ENCODE measurements at regions not wholly inside any gene's neighbourhood (a gene's known extent, or its start where the extent isn't known, plus 50 kb on each side); places are given as distances from the start of the nearest gene placed in this dataset.

DNA sequence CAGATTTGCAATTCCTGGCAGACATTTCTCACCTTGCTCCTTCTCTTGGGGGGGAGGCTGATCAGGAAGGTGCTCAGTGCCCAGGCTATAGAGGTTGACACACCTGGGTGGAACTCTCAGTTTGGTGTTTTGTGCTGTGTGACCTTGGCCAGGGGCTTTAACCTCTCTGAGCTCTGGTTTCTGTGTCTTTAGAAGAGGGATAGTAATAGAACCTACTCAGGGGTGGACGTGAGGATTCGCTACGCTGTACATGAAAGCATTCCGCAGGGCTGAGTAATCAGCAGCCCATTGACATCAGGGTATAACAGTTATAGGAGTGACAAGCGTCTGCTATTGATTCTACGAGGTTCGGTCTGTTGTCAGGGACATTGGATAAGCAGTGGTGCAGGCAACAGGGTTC is 98.1 kb downstream of the PHETA1 start:
- TF ChIP-seq POLR2AphosphoS5 (IDR thresholded peaks at IDR 0.05) (no peak), POLR2A (IDR thresholded peaks at IDR 0.05) (no peak), EP300 (IDR thresholded peaks at IDR 0.05) (no peak)
- TF ChIP-seq, protein P1, sequence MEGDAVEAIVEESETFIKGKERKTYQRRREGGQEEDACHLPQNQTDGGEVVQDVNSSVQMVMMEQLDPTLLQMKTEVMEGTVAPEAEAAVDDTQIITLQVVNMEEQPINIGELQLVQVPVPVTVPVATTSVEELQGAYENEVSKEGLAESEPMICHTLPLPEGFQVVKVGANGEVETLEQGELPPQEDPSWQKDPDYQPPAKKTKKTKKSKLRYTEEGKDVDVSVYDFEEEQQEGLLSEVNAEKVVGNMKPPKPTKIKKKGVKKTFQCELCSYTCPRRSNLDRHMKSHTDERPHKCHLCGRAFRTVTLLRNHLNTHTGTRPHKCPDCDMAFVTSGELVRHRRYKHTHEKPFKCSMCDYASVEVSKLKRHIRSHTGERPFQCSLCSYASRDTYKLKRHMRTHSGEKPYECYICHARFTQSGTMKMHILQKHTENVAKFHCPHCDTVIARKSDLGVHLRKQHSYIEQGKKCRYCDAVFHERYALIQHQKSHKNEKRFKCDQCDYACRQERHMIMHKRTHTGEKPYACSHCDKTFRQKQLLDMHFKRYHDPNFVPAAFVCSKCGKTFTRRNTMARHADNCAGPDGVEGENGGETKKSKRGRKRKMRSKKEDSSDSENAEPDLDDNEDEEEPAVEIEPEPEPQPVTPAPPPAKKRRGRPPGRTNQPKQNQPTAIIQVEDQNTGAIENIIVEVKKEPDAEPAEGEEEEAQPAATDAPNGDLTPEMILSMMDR (IDR thresholded peaks at IDR 0.05), result no peak
